ENCODE measurements at regions not wholly inside any gene's neighbourhood (a gene's known extent, or its start where the extent isn't known, plus 50 kb on each side); places are given as distances from the start of the nearest gene placed in this dataset.
A peak's percentile ranks its signal among the peaks of the same experiment; 100 is the strongest.

GRCh38 chr2:150570712-150571111, 83.2 kb upstream of the RND3 start:
- no peak for DNase-seq

GRCh38 chr2:150569761-150570160, 82.3 kb upstream of the RND3 start:
- DNase-seq, result no peak

- no peak for DNase-seq
Measured at GRCh38 chr2:150567771-150568301, 80.4 kb upstream of the RND3 start.

GRCh38 chr2:150566289-150566688, 78.8 kb upstream of the RND3 start:
- no peak for DNase-seq

GRCh38 chr2:150561076-150561475, 73.6 kb upstream of the RND3 start:
- DNase-seq, result no peak

- no peak for DNase-seq
Measured at GRCh38 chr2:150557020-150557600, 69.6 kb upstream of the RND3 start.

- no peak for DNase-seq
Measured at GRCh38 chr2:150555611-150556356, 68.3 kb upstream of the RND3 start.

GRCh38 chr2:150554046-150554445, 66.6 kb upstream of the RND3 start:
- no peak for DNase-seq

- no peak for DNase-seq
Measured at GRCh38 chr2:150552041-150552820, 64.8 kb upstream of the RND3 start.

GRCh38 chr2:150549381-150549780, 61.9 kb upstream of the RND3 start:
- no peak for DNase-seq

GRCh38 chr2:150548527-150548926, 61.1 kb upstream of the RND3 start:
- peak; percentile 10 for DNase-seq

GRCh38 chr2:150545916-150546315, 58.4 kb upstream of the RND3 start:
- DNase-seq, result no peak

GRCh38 chr2:150544731-150545130, 57.3 kb upstream of the RND3 start:
- no peak for DNase-seq

- no peak for DNase-seq
Measured at GRCh38 chr2:150542692-150543091, 55.2 kb upstream of the RND3 start.

GRCh38 chr2:150542172-150542571, 54.7 kb upstream of the RND3 start:
- no peak for DNase-seq

GRCh38 chr2:150538651-150539201, 51.3 kb upstream of the RND3 start:
- no peak for DNase-seq

Data from hematopoietic multipotent progenitor cell treated with erythropoietin and hydrocortisone succinate and interleukin-3 and kit ligand, for 4 days (in vitro differentiated cells).